ENCODE measurements at regions not wholly inside any gene's neighbourhood (a gene's known extent, or its start where the extent isn't known, plus 50 kb on each side); places are given as distances from the start of the nearest gene placed in this dataset.

DNA sequence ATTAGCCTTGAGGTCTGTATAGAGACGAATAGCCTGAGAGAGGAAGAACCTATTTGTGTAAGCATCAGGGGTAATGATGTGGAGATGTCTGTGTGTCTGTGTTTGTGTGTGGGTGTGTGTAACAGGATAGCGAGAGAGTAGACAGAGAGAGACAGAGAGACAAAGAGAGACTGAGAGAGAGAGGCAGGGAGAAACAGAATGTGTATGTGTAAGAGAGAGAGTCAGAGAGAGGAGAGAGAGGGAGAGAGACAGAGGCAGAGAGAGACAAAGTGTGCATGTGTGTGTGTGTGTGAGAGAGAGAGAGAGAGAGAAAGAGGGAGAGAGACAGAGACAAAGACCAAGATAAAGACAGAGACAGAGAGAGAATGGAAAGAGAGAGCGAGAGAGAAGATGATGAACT, 396.1 kb downstream of the PAX1 start:
- no peak for TF ChIP-seq POLR2AphosphoS5 (IDR thresholded peaks at IDR 0.05)
- TF ChIP-seq POLR2A (IDR thresholded peaks at IDR 0.05), result no peak
- TF ChIP-seq, protein P1, sequence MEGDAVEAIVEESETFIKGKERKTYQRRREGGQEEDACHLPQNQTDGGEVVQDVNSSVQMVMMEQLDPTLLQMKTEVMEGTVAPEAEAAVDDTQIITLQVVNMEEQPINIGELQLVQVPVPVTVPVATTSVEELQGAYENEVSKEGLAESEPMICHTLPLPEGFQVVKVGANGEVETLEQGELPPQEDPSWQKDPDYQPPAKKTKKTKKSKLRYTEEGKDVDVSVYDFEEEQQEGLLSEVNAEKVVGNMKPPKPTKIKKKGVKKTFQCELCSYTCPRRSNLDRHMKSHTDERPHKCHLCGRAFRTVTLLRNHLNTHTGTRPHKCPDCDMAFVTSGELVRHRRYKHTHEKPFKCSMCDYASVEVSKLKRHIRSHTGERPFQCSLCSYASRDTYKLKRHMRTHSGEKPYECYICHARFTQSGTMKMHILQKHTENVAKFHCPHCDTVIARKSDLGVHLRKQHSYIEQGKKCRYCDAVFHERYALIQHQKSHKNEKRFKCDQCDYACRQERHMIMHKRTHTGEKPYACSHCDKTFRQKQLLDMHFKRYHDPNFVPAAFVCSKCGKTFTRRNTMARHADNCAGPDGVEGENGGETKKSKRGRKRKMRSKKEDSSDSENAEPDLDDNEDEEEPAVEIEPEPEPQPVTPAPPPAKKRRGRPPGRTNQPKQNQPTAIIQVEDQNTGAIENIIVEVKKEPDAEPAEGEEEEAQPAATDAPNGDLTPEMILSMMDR (IDR thresholded peaks at IDR 0.05), result no peak
- TF ChIP-seq EP300 (IDR thresholded peaks at IDR 0.05), result no peak
- no peak overlapping the region for H3K27ac ChIP-seq
- no peaks in the 10 kb centered on the region for H3K36me3 ChIP-seq
- peaks cover 0 to 2% (median 0%) of the 10 kb centered on the region in 4 donors for H3K9me3 ChIP-seq
- no peak for DNase-seq
- intact Hi-C loops (cut with DNase I; ENCODE audit: low total_unique reads), result no loop called here
- H3K4me3 ChIP-seq, result no peak overlapping the region
- 67 to 85% (median 80%) methylated on average over 3 of the region's 3 CpGs for WGBS, 5 donors
- H3K4me1 ChIP-seq, result no peaks in the 10 kb centered on the region
- H3K27me3 ChIP-seq, result no peaks in the 10 kb centered on the region

DNA sequence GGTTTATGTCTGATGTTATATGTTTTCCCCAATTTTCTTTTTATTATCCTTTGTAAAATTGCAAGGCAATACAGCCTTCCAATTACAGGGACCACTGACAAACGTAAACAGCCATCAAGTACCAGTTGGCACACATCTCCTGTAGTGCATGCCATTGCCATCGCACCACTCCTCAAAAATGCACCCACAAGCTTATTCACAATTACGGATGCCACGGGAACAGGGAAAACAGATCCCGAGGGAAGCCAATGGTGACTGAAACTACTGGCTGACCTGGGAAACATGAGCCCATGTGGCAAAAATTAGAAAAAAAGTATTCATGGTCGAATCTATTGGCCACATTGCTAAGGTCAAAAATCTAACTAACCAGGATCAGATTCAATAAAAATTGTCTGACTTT, 395.2 kb downstream of the PAX1 start:
- peaks cover 0 to 2% (median 0%) of the 10 kb centered on the region in 4 donors for H3K9me3 ChIP-seq
- intact Hi-C loops (cut with DNase I; ENCODE audit: low total_unique reads), result no loop called here
- no peaks in the 10 kb centered on the region for H3K36me3 ChIP-seq
- 73 to 84% (median 78%) methylated on average over 6 of the region's 6 CpGs for WGBS, 5 donors
- TF ChIP-seq, protein P1 (IDR thresholded peaks at IDR 0.05), result no peak
- TF ChIP-seq POLR2AphosphoS5 (IDR thresholded peaks at IDR 0.05), result no peak
- TF ChIP-seq EP300 (IDR thresholded peaks at IDR 0.05), result no peak
- no peak for TF ChIP-seq POLR2A (IDR thresholded peaks at IDR 0.05)
- DNase-seq, result no peak
- no peak overlapping the region for H3K27ac ChIP-seq
- no peaks in the 10 kb centered on the region for H3K27me3 ChIP-seq
- no peak overlapping the region for H3K4me3 ChIP-seq
- H3K4me1 ChIP-seq, result no peaks in the 10 kb centered on the region

- peaks cover 0 to 10% (median 3%) of the 10 kb centered on the region in 4 donors for H3K9me3 ChIP-seq
- intact Hi-C loops (cut with DNase I; ENCODE audit: low total_unique reads), result no loop called here
- no peaks in the 10 kb centered on the region for H3K27me3 ChIP-seq
- no peak overlapping the region for H3K4me3 ChIP-seq
- H3K4me1 ChIP-seq, result no peaks in the 10 kb centered on the region
- 71 to 86% (median 78%) methylated on average over 3 of the region's 3 CpGs for WGBS, 5 donors
- DNase-seq, result no peak
- H3K36me3 ChIP-seq, result no peaks in the 10 kb centered on the region
- TF ChIP-seq POLR2A (IDR thresholded peaks at IDR 0.05), result no peak
- TF ChIP-seq POLR2AphosphoS5 (IDR thresholded peaks at IDR 0.05), result no peak
- TF ChIP-seq EP300 (IDR thresholded peaks at IDR 0.05), result no peak
- TF ChIP-seq, protein P1 (IDR thresholded peaks at IDR 0.05), result no peak
- no peak overlapping the region for H3K27ac ChIP-seq
These were observed 393.9 kb downstream of the PAX1 start for GRCh38 chr20:22099348-22099747.

- 47 to 78% (median 65%) methylated on average over 2 of the region's 2 CpGs for WGBS, 5 donors
- no peak overlapping the region for H3K27ac ChIP-seq
- H3K9me3 ChIP-seq, result peaks cover 0 to 16% (median 11%) of the 10 kb centered on the region in 4 donors
- H3K4me3 ChIP-seq, result no peak overlapping the region
- no peaks in the 10 kb centered on the region for H3K36me3 ChIP-seq
- DNase-seq, result peak in 1 of 2 donors; percentile 27
- no peaks in the 10 kb centered on the region for H3K27me3 ChIP-seq
- TF ChIP-seq POLR2A (IDR thresholded peaks at IDR 0.05), result no peak
- TF ChIP-seq, protein P1 (IDR thresholded peaks at IDR 0.05), result no peak
- TF ChIP-seq POLR2AphosphoS5 (IDR thresholded peaks at IDR 0.05), result no peak
- TF ChIP-seq EP300 (IDR thresholded peaks at IDR 0.05), result no peak
- intact Hi-C loops (cut with DNase I; ENCODE audit: low total_unique reads), result no loop called here
- no peaks in the 10 kb centered on the region for H3K4me1 ChIP-seq
These were observed 393.0 kb downstream of the PAX1 start for GRCh38 chr20:22098511-22098910.

Measured in stomach (tissue), 8 donors.